Activated CD8-positive, alpha-beta T cell treated with anti-CD3 and anti-CD28 coated beads for 36 hours (primary cell): ENCODE measurements at regions not wholly inside any gene's neighbourhood (a gene's known extent, or its start where the extent isn't known, plus 50 kb on each side); places are given as distances from the start of the nearest gene placed in this dataset.

ENCODE experiments used
- ATAC-seq: fragments of 200-7000 bp; cut with Tn5 transposase; one replicate; pipeline ENCODE4 v1.10.0; 2021; ENCODE audit warnings: mild to moderate bottlenecking, moderate library complexity
- CTCF ChIA-PET: fragments of 350-600 bp; sonication (Branson Sonifier 250); formaldehyde crosslinking; loops from one replicate; lab custom pipeline; 2021; ENCODE audit warnings: antibody characterized with exemption; lab: Charles Lee
- POLR2A ChIA-PET: fragments of 350-600 bp; sonication (Branson Sonifier 250); formaldehyde crosslinking; loops from one replicate; lab custom pipeline; 2021; ENCODE audit warnings: antibody characterized with exemption; lab: Charles Lee
- DNase-seq: peaks from one replicate; pipeline ENCODE4 v3.0.0-alpha.2; 2020
- H3K27ac Mint-ChIP-seq: one replicate; pipeline ENCODE4 v1.8.0; 2021; ENCODE audit warnings: mild to moderate bottlenecking, mixed read lengths
- H3K27me3 Mint-ChIP-seq: one replicate; pipeline ENCODE4 v1.8.0; 2021; ENCODE audit warnings: mixed read lengths
- H3K36me3 Mint-ChIP-seq: one replicate; pipeline ENCODE4 v1.8.0; 2021; ENCODE audit warnings: low read depth, mixed read lengths
- H3K4me1 Mint-ChIP-seq: one replicate; pipeline ENCODE4 v1.8.0; 2021; ENCODE audit warnings: low read depth, mixed read lengths
- H3K4me3 Mint-ChIP-seq: one replicate; pipeline ENCODE4 v1.8.0; 2021; ENCODE audit warnings: mild to moderate bottlenecking, moderate library complexity, mixed read lengths
- H3K9me3 Mint-ChIP-seq: one replicate; pipeline ENCODE4 v1.8.0; 2021; ENCODE audit warnings: mixed read lengths
- intact Hi-C: fragments of 100-400 bp; cut with micrococcal nuclease; formaldehyde crosslinking; loops from one replicate; pipeline ENCODE4 v1.10.0; 2022
- TF ChIP-seq, protein P1 (sequence below): fragments of 200-600 bp; IDR thresholded peaks from one replicate; pipeline ENCODE4 v1.8.0; 2022; ENCODE audit warnings: antibody characterized with exemption, mild to moderate bottlenecking

DNA sequence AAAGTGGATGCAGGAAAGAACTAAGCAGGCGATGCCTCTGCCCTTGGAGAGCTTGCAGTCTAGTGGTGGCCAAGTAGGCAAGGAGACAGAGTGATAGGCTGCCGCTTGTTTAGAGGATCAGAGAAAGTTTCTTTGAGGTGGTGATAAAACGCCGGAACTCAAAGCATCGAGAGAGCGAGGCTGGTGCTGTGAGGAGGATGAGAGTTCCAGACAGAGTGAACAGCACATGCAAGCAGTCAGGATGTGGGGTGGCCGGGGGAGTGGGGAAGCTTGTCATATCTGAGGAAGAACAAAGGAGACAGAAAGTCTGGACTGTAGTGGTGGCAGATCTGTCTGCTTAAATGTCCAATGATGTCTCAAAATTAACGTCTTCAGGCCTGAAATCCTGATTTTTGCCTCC is 319.7 kb downstream of the SNAPC1 start:
- Mint-ChIP-seq H3K4me1 (peaks cover 28% of the 10 kb centered on the region), H3K36me3 (no peaks in the 10 kb centered on the region), H3K4me3 (no peak overlapping the region), H3K9me3 (no peaks in the 10 kb centered on the region), H3K27ac (no peak overlapping the region), H3K27me3 (peaks cover 1% of the 10 kb centered on the region)
- intact Hi-C loops, result no loop called here
- DNase-seq (peak; percentile 17), ATAC-seq (no peak)
- POLR2A ChIA-PET, result interaction anchor here (0.6 kb wide), 1 partner anchor 817 kb away, joined by 3 read pairs; no protein-coding TSS in a partner anchor
- CTCF ChIA-PET, result interaction anchor here (1.4 kb wide), 1 partner anchor 35 kb away, joined by 4 read pairs; no protein-coding TSS in a partner anchor
- TF ChIP-seq, protein P1, sequence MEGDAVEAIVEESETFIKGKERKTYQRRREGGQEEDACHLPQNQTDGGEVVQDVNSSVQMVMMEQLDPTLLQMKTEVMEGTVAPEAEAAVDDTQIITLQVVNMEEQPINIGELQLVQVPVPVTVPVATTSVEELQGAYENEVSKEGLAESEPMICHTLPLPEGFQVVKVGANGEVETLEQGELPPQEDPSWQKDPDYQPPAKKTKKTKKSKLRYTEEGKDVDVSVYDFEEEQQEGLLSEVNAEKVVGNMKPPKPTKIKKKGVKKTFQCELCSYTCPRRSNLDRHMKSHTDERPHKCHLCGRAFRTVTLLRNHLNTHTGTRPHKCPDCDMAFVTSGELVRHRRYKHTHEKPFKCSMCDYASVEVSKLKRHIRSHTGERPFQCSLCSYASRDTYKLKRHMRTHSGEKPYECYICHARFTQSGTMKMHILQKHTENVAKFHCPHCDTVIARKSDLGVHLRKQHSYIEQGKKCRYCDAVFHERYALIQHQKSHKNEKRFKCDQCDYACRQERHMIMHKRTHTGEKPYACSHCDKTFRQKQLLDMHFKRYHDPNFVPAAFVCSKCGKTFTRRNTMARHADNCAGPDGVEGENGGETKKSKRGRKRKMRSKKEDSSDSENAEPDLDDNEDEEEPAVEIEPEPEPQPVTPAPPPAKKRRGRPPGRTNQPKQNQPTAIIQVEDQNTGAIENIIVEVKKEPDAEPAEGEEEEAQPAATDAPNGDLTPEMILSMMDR, result no peak

DNA sequence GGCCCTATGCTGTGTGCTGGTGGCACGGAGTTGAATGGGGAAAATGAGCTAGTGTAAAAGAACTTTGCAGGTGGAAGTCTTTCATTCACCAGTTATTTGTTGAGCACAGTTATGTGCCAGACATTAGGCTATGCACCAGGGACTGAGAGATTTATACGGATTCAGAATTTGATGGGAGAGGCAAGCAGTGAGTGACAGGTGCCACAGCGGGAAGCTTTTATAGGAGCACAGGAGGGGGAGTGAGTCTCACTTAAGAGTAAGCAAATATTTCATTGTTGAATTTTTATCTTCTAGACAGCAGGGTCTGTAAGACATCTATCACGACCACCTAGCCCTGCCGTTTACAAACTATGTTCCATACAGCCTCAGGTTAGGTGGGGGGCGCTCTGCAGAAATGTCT is 320.6 kb downstream of the SNAPC1 start:
- no peaks in the 10 kb centered on the region for H3K9me3 Mint-ChIP-seq
- H3K4me3 Mint-ChIP-seq, result no peak overlapping the region
- peaks cover 2% of the 10 kb centered on the region for H3K27me3 Mint-ChIP-seq
- intact Hi-C loops, result no loop called here
- TF ChIP-seq, protein P1, result no peak
- no peak overlapping the region for H3K27ac Mint-ChIP-seq
- peaks cover 20% of the 10 kb centered on the region for H3K4me1 Mint-ChIP-seq
- ChIA-PET CTCF (interaction anchor here (1.4 to 1.5 kb wide), 2 partner anchors 34 to 44 kb away, joined by 4 to 8 read pairs; no protein-coding TSS in a partner anchor), POLR2A (no interaction called here)
- ATAC-seq (no peak), DNase-seq (no peak)
- H3K36me3 Mint-ChIP-seq, result no peaks in the 10 kb centered on the region

DNA sequence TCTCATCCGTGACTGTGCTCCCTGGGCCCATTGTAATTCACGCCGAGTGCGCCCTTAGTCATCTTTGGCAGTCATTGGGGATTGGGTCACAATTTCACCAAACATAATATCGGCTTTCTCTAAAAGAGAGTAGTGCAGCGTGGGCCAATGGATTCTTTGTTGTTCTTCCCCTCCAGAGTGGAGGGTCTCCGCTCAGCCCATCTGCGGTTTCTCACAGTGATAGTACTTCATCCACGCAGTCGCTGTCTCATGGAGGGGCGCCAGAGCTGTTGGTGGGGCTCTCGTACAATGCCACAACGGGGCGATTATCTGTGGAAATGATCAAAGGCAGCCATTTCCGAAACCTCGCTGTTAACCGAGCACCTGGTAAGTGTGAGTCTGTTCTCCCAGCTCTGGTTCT is 321.8 kb downstream of the SNAPC1 start:
- peaks cover 2% of the 10 kb centered on the region for H3K27me3 Mint-ChIP-seq
- no peak overlapping the region for H3K4me3 Mint-ChIP-seq
- H3K9me3 Mint-ChIP-seq, result no peaks in the 10 kb centered on the region
- ChIA-PET CTCF (interaction anchor here (0.9 to 1.5 kb wide), 2 partner anchors 42 kb away, joined by 3 to 8 read pairs; no protein-coding TSS in a partner anchor), POLR2A (no interaction called here)
- peaks cover 9% of the 10 kb centered on the region for H3K4me1 Mint-ChIP-seq
- H3K27ac Mint-ChIP-seq, result no peak overlapping the region
- ATAC-seq (no peak), DNase-seq (no peak)
- TF ChIP-seq, protein P1, result no peak
- intact Hi-C loops, result no loop called here
- no peaks in the 10 kb centered on the region for H3K36me3 Mint-ChIP-seq

DNA sequence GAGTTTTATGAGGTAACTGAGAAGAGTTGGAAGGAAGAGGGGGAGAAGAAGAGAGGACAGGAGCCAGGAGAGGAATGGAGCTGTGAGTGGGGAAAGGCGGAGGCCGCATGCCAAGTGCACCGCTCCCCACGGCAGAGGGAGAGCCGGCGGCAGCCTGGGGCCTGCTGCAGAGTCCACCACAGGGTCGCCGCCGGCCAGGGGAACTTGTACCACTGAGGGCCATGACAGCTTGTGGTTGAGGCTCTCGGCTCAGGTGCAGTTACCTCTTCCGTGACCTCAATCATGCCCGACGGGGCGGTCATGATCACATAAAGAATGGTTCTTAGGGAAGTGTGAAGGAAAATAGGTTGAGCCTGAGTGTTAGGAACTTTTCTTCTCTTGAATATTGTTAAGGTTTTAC is 325.0 kb downstream of the SNAPC1 start:
- Mint-ChIP-seq H3K4me1 (no peaks in the 10 kb centered on the region), H3K4me3 (no peak overlapping the region), H3K36me3 (no peaks in the 10 kb centered on the region), H3K27ac (no peak overlapping the region), H3K9me3 (no peaks in the 10 kb centered on the region), H3K27me3 (peaks cover 2% of the 10 kb centered on the region)
- TF ChIP-seq, protein P1, result no peak
- ChIA-PET POLR2A (no interaction called here), CTCF (no interaction called here)
- intact Hi-C loops, result no loop called here
- ATAC-seq (no peak), DNase-seq (no peak)

DNA sequence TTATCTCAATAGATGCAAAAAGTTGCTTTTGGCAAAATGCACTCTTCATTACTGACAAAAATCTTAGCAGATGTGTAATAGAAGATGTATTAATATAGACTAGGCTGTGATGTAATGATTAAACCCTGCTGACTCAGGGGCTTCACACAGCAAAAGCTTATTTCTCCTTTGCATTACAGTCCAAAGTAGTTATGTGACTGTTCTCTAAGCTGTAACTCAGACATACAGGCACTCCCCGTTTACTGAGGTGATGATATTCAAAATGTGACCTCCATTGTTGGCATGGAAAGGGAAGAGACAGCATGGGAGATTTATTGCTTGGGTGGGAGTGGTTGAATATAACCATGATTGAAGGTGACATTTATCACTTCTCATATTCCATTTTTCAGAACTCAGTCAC is 331.5 kb downstream of the SNAPC1 start:
- Mint-ChIP-seq H3K4me3 (no peak overlapping the region), H3K4me1 (no peaks in the 10 kb centered on the region)

More for the DNA sequence above, 331.5 kb downstream of the SNAPC1 start:
- TF ChIP-seq, protein P1, result no peak
- Mint-ChIP-seq H3K36me3 (no peaks in the 10 kb centered on the region), H3K27ac (no peak overlapping the region), H3K9me3 (peaks cover 3% of the 10 kb centered on the region), H3K27me3 (no peaks in the 10 kb centered on the region)
- no peak for ATAC-seq
- CTCF ChIA-PET, result interaction anchor here (0.7 kb wide), 1 partner anchor 33 kb away, joined by 3 read pairs; no protein-coding TSS in a partner anchor
- intact Hi-C loops, result no loop called here
- DNase-seq, result no peak
- POLR2A ChIA-PET, result no interaction called here
